ENCODE measurements at regions not wholly inside any gene's neighbourhood (a gene's known extent, or its start where the extent isn't known, plus 50 kb on each side); places are given as distances from the start of the nearest gene placed in this dataset.

DNA sequence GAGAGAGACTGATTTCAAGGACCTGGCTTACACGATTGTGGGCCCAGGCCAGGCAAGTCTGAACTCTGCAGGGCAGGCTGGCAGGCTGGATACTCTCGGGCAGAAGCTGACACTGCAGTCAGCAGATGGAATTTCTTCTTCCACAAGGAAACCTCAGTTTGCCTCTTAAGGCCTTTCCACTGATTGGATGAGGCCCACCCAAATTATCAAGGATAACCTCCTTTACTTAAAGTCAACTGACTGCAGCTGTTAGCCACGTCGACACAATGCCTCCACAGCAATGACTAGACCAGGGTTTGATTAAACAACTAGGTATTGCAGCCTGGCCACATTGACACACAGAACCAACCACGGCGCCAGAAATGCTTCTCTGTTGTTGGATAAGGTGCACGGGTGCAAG, 130.5 kb downstream of the PSMG1 start:
- TF ChIP-seq GATA2 (IDR thresholded peaks at IDR 0.05; ENCODE audit: low read depth, low read length) (no peak), GATA3 (IDR thresholded peaks at IDR 0.05; ENCODE audit: low read depth, low read length) (no peak)

Measured in SH-SY5Y (cell line).